GM18867 (cell line): ENCODE measurements at regions not wholly inside any gene's neighbourhood (a gene's known extent, or its start where the extent isn't known, plus 50 kb on each side); places are given as distances from the start of the nearest gene placed in this dataset.

Source experiments
- ATAC-seq: cut with Tn5 transposase; IDR thresholded peaks from one replicate; pipeline ENCODE4 v1.9.1; 2021; ENCODE audit warnings: mild to moderate bottlenecking, moderate library complexity; ENCODE audit not compliant: unreplicated experiment

- no peak for ATAC-seq
Observed at GRCh38 chr7:47047384-47047783, 534.5 kb downstream of the TNS3 start.

- no peak for ATAC-seq
Observed at GRCh38 chr7:47046949-47047348, 535.0 kb downstream of the TNS3 start.

- no peak for ATAC-seq
Observed at GRCh38 chr7:47045207-47046051, 536.5 kb downstream of the TNS3 start.

GRCh38 chr7:47044625-47045024 lies 537.3 kb downstream of the TNS3 start:
- ATAC-seq: no peak

- ATAC-seq: no peak
Observed at GRCh38 chr7:47043304-47043703, 538.6 kb downstream of the TNS3 start.

GRCh38 chr7:47042669-47043068 lies 539.2 kb downstream of the TNS3 start:
- no peak for ATAC-seq

- ATAC-seq: no peak
Observed at GRCh38 chr7:47040795-47041347, 541.0 kb downstream of the TNS3 start.

GRCh38 chr7:47039904-47040303 lies 542.0 kb downstream of the TNS3 start:
- ATAC-seq: no peak

GRCh38 chr7:47039089-47039648 lies 542.7 kb downstream of the TNS3 start:
- ATAC-seq: no peak

GRCh38 chr7:47038621-47039020 lies 543.3 kb downstream of the TNS3 start:
- no peak for ATAC-seq

GRCh38 chr7:47037607-47038006 lies 544.3 kb downstream of the TNS3 start:
- ATAC-seq: no peak

- no peak for ATAC-seq
Observed at GRCh38 chr7:47036909-47037308, 545.0 kb downstream of the TNS3 start.

- no peak for ATAC-seq
Observed at GRCh38 chr7:47035522-47035921, 546.4 kb downstream of the TNS3 start.

GRCh38 chr7:47034180-47034579 lies 547.7 kb downstream of the TNS3 start:
- no peak for ATAC-seq

- ATAC-seq: no peak
Observed at GRCh38 chr7:47032536-47032908, 549.4 kb downstream of the TNS3 start.

- no peak for ATAC-seq
Observed at GRCh38 chr7:47031786-47032535, 550.0 kb downstream of the TNS3 start.

- ATAC-seq: no peak
Observed at GRCh38 chr7:47028284-47028683, 553.6 kb downstream of the TNS3 start.

GRCh38 chr7:47027695-47028240 lies 554.1 kb downstream of the TNS3 start:
- no peak for ATAC-seq

GRCh38 chr7:47026780-47027361 lies 555.0 kb downstream of the TNS3 start:
- no peak for ATAC-seq

- ATAC-seq: no peak
Observed at GRCh38 chr7:47024991-47025390, 556.9 kb downstream of the TNS3 start.

- no peak for ATAC-seq
Observed at GRCh38 chr7:47008461-47008860, 573.5 kb downstream of the TNS3 start.
